NCI-H2227 treated with DMSO at 0.1 percent for 48 hours (cell line): ENCODE measurements at regions not wholly inside any gene's neighbourhood (a gene's known extent, or its start where the extent isn't known, plus 50 kb on each side); places are given as distances from the start of the nearest gene placed in this dataset.

Source experiments
- DNase-seq: peaks from one replicate; lab custom pipeline; 2025; lab: John Stamatoyannopoulos, UW

GRCh38 chr3:65112751-65113300, 425.0 kb upstream of the ADAMTS9 start:
- DNase-seq = no peak

GRCh38 chr3:65110661-65111060, 422.9 kb upstream of the ADAMTS9 start:
- DNase-seq = no peak

GRCh38 chr3:65109966-65110500, 422.2 kb upstream of the ADAMTS9 start:
- no peak for DNase-seq

- no peak for DNase-seq
Observed at GRCh38 chr3:65107174-65107573, 419.4 kb upstream of the ADAMTS9 start.

GRCh38 chr3:65101450-65101849, 413.6 kb upstream of the ADAMTS9 start:
- no peak for DNase-seq

GRCh38 chr3:65098400-65098799, 410.6 kb upstream of the ADAMTS9 start:
- DNase-seq = no peak

- no peak for DNase-seq
Observed at GRCh38 chr3:65096110-65096745, 408.4 kb upstream of the ADAMTS9 start.

- no peak for DNase-seq
Observed at GRCh38 chr3:65094723-65095122, 406.9 kb upstream of the ADAMTS9 start.

GRCh38 chr3:65093641-65094040, 405.8 kb upstream of the ADAMTS9 start:
- DNase-seq = no peak

GRCh38 chr3:65091565-65091964, 403.8 kb upstream of the ADAMTS9 start:
- no peak for DNase-seq

- no peak for DNase-seq
Observed at GRCh38 chr3:65083240-65083639, 395.4 kb upstream of the ADAMTS9 start.

- DNase-seq = no peak
Observed at GRCh38 chr3:65081536-65081935, 393.7 kb upstream of the ADAMTS9 start.

- DNase-seq = no peak
Observed at GRCh38 chr3:65080432-65080831, 392.6 kb upstream of the ADAMTS9 start.

- no peak for DNase-seq
Observed at GRCh38 chr3:65079560-65079959, 391.8 kb upstream of the ADAMTS9 start.

- DNase-seq = no peak
Observed at GRCh38 chr3:65078748-65079147, 390.9 kb upstream of the ADAMTS9 start.

GRCh38 chr3:65077124-65077523, 389.3 kb upstream of the ADAMTS9 start:
- no peak for DNase-seq

GRCh38 chr3:65070968-65071367, 383.2 kb upstream of the ADAMTS9 start:
- DNase-seq = no peak

GRCh38 chr3:65060904-65061303, 373.1 kb upstream of the ADAMTS9 start:
- no peak for DNase-seq

GRCh38 chr3:65052101-65052500, 364.3 kb upstream of the ADAMTS9 start:
- DNase-seq = no peak

GRCh38 chr3:65048151-65048550, 360.4 kb upstream of the ADAMTS9 start:
- DNase-seq = no peak

GRCh38 chr3:65045138-65045537, 357.3 kb upstream of the ADAMTS9 start:
- DNase-seq = no peak

- no peak for DNase-seq
Observed at GRCh38 chr3:65044401-65044800, 356.6 kb upstream of the ADAMTS9 start.

GRCh38 chr3:65042675-65043074, 354.9 kb upstream of the ADAMTS9 start:
- DNase-seq = peak; percentile 33

GRCh38 chr3:65039754-65040210, 352.0 kb upstream of the ADAMTS9 start:
- no peak for DNase-seq
